VCaP (cell line): ENCODE measurements at regions not wholly inside any gene's neighbourhood (a gene's known extent, or its start where the extent isn't known, plus 50 kb on each side); places are given as distances from the start of the nearest gene placed in this dataset.

Experiments
- H3K27ac ChIP-seq: fragments of 450-650 bp; 2 replicates; pipeline ENCODE4 v1.5.1; 2017
- TF ChIP-seq, protein P1 (sequence below): fragments of 450-650 bp; conservative IDR thresholded peaks from 2 replicates; pipeline ENCODE4 v1.5.1; 2017; ENCODE audit warnings: mild to moderate bottlenecking, moderate library complexity

DNA sequence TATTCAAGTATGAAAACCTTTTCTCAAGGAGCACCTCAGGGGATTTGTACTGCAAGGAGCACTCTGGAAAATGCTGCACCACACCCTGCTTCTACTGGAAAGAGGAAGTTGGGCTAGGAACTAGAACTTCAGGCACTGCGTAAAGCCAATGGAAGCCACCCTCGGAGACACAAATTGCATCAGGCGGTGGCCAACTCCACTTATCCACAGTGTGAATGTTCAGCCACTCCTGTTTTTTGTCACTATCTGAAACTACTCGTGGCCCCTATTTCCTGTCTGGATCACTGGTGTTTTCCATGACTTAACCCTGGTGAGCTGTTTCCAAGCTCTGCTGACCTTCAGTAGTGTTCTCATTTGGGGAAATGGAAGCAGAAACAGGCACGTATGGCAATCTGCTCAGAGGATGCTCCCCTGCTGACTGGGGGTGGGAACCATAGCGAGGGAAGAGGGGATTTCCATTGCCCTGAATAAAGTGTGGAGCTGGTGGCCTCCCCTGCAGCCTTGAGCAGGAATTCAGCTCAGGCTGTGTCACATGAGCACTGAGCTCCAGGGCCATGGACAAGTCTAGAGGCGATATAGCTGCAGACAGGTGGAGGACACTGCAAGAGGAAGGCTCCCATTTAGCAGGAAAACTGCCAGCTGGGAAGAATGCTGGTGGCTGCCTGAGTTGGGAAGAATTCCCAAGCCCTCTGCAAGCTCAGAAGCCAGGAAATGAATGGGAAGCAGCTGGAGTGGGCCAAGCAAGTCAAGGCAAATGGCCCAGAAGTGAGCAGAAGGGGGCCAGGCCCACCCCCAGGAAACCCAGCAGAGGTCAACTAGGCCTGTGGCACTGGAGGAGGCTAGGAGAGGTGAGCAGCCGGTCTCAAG is 50.5 kb upstream of the RAP1B start:
- TF ChIP-seq, protein P1, sequence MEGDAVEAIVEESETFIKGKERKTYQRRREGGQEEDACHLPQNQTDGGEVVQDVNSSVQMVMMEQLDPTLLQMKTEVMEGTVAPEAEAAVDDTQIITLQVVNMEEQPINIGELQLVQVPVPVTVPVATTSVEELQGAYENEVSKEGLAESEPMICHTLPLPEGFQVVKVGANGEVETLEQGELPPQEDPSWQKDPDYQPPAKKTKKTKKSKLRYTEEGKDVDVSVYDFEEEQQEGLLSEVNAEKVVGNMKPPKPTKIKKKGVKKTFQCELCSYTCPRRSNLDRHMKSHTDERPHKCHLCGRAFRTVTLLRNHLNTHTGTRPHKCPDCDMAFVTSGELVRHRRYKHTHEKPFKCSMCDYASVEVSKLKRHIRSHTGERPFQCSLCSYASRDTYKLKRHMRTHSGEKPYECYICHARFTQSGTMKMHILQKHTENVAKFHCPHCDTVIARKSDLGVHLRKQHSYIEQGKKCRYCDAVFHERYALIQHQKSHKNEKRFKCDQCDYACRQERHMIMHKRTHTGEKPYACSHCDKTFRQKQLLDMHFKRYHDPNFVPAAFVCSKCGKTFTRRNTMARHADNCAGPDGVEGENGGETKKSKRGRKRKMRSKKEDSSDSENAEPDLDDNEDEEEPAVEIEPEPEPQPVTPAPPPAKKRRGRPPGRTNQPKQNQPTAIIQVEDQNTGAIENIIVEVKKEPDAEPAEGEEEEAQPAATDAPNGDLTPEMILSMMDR, result no peak
- H3K27ac ChIP-seq, result no peak overlapping the region

DNA sequence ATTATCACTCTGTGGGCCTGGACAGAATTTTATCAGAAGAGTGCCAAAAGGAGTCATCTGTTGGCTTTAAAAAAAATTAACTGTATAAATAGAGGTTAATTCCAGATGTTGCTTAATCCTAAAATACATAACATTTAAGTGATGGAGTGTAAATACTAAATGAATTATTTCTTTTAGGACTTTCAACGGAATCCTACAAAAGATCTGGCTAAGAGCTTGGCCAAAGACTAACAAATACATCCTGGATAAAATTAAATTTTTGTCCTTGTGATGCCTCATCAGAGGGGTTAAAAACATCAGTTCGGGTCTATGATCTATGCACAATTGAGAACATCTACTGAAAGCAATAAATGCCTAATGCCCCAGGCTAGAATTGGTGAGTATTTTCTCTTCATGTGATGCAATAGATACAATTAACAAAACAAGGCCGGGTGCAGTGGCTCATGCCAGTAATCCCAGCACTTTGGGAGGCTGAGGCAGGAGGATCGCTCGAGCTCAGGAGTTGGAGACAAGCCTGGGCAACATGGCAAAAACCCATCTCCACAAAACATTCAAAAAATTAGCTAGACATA is 49.8 kb upstream of the RAP1B start:
- TF ChIP-seq, protein P1, result no peak
- no peak overlapping the region for H3K27ac ChIP-seq
